Amygdala (tissue), 56 donors: ENCODE measurements at regions not wholly inside any gene's neighbourhood (a gene's known extent, or its start where the extent isn't known, plus 50 kb on each side); places are given as distances from the start of the nearest gene placed in this dataset.
"Not testable (repeated sequence)": the region's sequence is repeated elsewhere in the genome, so short reads cannot be mapped to it uniquely, and the experiment has no call there.

Experiments
- DNase-seq, 56 donors: peaks; one replicate each; lab custom pipeline; 2025; lab: John Stamatoyannopoulos, UW

DNA sequence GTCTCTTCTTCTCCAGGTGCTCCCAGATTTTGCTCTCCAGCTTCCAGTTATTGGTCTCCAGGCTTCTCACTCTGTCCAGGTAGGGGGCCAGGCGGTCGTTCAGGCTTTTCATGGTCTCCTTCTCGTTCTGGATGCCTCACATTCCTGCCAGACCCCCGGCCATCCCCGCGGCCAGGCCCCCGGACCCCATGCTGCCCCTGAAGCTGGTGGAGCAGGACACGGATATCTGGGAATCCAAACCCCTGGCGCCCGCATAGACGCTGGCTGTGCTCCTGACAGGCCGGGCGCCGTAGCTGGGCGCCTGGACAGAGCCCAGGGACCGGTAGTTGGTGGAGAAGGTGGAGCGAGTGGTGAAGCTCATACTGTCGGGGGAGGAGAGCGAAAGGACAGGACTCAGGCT lies 534.4 kb upstream of the TLE4 start:
- DNase-seq, result no peak

DNA sequence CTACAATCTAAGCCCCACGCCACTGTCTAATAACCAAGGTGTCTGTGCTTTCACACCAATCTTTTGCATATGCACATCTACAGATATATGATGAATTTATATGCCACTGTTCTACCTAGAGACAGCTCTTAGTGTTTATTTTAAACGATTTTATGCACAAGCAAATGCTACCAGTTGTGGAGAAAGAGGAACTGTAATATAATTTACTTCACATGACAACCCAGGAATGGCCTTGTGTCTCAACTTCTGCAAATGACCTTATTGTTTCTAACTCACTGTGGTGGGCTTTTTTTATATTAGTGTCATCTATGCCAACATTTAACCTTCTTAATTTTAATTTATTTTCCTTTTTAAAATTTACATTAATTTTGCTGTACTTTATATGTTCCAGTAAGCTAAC lies 531.1 kb upstream of the TLE4 start:
- DNase-seq, result no peak

DNA sequence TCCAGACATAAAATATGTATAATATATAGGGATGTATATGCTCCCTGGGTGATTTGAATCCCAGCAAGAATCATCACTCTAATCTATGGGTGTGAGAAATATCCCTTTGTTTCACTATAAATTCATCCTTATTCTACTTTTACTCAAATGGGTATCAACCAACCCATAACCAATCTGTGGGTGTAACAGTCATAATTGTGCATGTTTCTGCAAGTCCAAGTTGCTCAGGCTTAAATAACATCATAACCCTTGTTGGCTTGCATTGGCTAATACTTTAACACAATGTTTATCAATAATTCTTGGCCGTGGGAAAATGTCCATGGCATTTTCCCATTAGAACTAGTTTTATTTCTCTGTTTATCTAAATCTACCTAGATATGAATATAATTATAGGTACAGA lies 530.5 kb upstream of the TLE4 start:
- DNase-seq, result no peak

DNA sequence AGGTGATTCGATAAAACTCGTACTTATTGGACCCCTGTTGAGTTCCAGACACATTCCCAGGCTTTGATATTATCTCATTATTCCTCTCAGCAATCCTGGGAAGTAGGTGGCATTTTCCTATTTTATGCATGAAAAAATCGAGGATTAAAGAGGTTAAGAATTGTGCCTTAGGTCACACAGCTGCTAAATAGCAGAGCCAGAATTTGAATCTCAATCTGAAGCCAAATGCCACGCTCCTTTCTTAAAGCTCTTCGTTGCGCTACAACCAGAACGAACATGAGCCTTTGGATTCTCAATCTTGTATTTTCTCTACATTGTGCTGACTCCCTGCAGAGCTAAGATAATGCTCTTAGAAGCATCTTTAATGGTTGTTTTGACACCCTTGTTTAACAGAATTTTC lies 527.8 kb upstream of the TLE4 start:
- no peak for DNase-seq

DNA sequence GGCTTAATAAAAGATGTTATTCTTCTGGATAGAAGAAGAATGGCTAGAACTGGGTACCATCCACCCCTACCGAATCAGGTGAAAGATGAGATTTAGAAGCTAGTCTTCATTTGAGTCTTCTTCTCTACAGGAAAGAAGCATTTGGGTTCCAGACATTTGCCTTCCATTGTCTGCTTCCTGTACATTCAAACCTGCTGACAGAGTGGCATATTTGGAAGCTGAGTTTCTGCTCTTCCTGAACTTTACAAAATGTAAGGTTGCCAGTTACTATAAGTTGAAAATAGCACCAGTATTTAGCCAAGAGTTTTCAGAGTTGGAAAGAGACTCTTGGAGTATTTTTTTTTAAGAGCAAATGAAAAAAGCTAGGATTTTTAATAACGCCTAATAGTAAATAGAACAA lies 525.4 kb upstream of the TLE4 start:
- no peak for DNase-seq

DNA sequence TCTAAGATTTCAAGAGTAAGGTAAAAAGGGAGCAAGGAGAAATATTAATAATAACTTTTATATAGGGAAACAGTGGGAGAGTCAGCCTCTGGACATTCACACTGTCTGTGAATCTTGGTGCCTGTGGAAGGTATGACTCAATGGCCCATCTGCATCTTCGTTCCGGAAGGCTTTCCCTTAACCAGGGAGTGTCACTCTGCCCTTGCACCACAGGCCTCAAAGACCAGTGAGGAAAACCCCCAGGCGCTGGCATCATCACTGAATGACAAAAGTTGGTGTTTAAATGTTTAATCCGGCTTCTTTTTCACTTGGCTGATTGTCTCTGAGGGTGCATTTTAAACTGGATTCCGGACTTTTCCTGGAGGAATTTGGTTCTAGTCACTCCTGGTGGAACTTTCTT lies 522.4 kb upstream of the TLE4 start:
- no peak for DNase-seq

DNA sequence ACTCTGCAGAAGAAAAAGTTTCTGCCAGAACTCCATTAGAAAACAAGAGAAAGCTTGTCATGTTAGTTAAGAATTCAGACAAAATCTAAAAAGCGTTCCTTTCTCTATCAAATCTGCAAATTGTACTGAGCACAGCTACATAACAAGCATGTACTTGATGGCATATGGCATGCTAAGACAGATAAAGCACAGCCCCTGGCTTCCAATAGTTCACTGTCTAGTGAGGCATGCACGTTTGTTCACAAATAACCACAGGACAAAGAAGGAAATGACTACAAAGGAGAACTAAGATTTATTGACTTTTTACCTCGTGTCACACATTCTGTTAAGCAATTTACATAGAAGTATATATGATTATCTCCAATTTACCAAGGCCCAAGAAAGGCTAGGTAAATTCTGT lies 518.2 kb upstream of the TLE4 start:
- no peak for DNase-seq

DNA sequence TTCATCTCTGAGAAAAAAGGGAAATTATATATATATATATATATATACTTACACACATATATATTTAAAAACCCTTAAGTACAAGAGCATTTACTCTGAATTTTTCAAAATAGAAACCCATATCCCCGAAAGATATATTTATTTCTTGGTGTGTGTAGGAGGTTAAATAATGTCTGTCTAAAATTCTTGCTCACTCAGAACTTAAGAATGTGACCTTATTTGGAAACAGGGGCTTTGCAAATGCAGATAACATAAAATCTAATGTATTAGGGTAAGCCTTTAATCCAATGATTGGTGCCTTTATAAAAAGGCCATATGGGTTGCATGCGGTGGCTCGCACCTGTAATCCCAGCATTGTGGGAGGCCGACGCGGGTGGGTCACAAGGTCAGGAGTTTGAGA lies 517.3 kb upstream of the TLE4 start:
- DNase-seq, result no peak

DNA sequence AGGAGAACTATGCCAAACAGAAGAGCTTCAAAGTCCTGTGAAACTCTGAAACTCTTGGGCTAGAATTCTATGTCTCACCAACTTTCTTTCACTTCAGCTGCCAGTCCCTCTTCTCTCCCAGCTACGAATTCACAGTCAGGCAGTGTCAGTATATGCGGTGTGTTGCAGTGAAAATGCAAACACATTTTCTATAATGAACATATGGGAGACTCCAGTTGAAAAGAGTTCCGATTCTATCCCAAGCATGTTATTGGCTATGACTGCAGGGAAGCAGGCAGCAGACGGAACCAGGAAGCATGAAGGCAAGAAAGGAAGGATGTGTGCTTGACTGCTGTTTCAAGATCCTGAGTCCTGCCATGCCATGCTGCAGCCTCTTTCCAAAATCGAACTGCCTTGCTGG lies 515.7 kb upstream of the TLE4 start:
- no peak for DNase-seq

DNA sequence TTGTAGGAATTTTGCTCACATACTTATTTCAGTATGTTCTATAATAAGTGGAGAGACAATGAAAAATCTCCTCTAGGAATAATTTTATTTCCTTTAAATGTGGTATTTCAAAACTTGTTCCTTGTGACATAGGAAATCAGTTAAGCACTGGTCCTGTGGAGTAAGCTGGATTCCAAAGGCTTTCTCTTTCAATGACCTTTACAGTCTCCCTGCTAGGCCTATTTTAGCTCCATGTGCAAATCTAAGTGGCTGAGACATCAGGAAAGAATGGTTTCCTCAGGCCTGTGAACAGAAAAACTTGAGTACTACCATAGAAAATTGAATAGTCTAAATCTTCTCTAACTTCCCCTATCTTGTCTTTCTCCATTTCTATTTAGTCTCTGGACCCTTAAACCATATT lies 514.2 kb upstream of the TLE4 start:
- no peak for DNase-seq

DNA sequence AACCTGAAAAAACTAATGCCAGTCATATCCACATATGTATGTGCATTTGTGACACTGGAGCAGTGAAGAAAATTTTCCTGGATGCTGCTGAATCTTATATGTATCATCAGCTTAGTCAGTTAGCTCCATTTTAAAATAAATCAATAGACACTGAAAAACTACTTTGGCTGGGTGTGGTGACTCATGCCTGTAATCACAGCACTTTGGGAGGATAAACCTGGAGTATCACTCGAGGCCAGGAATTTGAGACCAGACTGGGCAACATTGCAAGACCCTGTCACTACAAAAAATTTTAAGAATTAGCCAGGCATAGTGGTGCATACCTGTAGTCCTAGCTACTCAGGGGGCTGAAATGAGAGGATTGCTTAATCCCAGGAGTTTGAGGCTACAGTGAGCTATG lies 511.0 kb upstream of the TLE4 start:
- DNase-seq, result no peak

DNA sequence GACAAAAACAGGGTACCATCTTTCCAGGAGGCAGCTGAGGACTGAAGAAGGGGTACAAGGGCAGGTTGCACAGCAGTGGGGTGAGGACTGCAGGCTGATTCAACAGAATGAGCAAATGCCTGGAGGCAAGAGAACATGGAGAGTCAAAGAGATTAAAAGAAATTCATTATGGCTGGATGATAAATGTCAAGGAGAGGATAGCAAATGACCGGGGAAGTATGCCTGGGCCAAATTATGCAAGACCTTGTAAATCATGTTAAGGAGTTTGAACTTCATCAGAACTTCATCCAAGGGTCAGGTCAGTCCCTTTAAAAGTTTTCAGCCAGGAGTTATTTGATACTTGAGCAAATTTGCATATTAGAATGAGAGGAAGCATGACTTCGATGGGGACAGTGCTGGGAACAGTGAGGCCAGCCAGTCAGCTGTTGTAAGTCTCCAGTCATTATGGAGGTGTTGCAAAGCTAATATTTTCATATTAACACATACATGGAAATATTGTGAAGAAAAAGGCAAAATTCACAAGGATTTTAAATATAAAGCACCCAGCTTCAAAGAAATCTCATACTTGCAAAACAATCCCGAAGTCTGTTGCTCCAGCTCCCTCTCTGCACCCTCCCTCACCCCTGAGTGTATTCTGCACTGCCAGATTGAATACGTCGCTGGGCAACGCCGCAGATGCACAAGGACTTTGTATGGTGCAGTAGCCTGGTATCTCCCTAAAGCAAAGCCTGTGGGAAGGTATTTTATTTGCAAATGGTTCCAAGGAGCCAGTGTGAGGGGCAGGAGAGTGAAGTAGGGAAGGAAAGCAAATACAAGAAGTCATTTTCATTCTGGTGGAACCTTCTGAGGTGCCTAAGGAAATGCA lies 509.8 kb upstream of the TLE4 start:
- no peak for DNase-seq

DNA sequence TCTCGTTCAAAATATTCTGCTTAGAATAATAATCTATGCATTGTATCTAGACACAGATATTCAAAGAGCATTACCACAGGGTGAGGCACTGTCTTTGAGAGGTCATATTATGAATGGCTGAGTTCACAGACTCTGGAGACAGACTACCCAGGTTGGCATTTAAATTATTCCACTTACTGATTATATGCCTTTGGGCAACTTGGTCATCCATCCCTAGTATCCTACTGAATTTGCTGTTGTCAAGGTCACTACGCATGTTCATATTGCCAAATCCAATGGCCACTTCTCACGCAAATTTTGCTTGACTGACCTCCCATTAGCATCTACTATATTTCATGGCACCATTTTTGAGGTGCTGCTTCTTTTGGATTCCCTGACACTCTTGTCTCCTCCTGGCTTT lies 498.6 kb upstream of the TLE4 start:
- no peak for DNase-seq

DNA sequence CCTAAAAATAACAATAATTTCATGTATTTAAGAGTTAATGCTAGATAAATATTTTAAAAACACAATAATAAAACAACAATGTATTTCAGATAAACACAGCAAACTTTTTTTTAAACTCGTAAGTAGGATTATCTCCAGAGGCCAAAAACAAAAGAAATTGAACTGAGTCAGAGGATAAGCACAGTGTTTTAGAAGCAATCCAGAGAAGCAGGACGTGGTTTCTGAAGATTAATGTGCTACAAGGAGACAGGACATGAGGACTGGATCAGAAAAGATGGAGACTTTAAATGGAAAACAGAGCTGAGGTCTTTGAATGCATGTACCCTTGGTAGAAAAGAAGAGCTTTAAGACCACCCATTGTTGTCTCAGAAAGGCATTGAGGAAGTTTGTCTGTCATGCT lies 491.2 kb upstream of the TLE4 start:
- DNase-seq, result no peak

DNA sequence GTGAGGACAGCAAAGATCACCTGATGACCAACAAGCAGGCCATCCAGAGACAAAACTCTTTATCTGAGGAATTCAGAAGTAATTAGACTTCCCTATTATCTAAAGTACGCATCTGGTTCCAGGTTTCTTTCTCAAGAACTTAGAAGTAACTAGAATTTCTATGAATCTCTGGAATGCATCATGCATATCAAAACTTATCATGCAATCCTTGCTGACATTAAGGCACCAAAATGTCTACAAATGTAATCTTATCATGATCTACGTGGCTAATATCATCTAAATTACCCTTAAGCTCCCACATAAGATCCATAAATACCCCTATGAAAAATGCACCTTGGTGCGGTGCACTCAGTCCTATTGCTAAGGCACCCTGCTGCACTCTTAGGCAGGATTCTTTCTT lies 488.1 kb upstream of the TLE4 start:
- no peak for DNase-seq

DNA sequence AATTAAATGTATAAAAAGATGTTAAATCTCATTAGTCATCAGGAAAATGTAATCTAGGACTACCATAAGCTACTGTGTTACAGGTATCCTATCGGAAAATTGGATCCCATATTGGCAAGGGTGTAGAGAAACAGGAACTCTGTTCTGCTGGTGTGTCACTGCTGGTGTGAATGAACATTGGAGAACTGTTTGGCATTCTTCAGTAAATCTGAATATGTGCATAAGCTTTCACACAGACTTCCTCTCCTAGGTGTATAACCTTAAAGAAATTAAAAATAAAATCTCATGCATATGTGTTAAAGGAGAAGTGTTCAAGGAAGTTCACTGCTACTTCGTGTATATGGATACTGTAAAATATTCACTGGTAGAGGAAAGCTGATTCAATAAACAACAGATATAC lies 484.6 kb upstream of the TLE4 start:
- no peak for DNase-seq

DNA sequence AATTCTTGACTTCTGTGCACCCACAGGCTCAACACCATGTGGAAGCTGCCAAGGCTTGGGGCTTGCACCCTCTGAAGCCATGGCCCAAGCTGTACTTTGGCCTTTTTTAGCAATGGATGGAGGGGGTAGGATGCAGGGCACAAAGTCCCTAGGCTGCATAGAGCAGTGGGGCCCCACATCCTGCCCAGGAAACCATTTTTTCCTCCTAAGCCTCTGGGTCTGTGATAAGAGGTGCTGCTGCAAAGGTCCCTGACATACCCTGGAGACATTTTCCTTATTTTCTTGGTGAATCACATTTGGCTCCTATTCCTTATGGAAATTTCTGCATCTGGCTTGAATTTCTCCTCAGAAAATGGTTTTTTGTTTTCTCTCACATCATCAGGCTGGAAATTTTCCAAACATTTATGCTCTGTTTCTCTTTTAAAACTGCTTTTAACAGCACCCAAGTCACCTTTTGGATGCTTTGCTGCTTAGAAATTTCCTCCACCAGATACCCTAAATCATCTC lies 482.7 kb upstream of the TLE4 start:
- no peak for DNase-seq

DNA sequence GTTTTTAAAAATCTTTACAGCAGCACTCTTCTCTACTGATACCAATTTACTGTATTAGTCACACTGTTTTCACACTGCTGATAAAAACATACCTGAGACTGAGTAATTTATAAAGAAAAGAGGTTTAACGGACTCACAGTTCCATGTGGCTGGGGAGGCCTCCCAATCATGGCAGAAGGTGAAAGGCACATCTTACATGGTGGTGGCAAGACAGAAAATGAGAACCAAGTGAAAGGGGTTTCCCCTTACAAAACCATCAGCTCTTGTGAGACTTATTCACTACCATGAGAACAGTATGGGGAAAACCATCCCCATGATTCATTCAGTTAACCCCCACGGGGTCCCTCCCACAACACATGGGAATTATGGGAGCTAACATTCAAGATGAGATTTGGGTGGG lies 481.9 kb upstream of the TLE4 start:
- not testable (repeated sequence) for DNase-seq

DNA sequence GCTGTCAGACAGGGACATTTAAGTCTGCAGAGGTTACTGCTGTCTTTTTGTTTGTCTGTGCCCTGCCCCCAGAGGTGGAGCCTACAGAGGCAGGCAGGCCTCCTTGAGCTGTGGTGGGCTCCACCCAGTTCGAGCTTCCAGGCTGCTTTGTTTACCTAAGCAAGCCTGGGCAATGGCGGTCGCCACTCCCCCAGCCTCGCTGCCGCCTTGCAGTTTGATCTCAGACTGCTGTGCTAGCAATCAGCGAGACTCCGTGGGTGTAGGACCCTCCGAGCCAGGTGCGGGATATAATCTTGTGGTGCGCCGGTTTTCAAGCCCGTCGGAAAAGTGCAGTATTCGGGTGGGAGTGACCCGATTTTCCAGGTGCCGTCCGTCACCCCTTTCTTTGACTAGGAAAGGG lies 468.5 kb upstream of the TLE4 start:
- not testable (repeated sequence) for DNase-seq

DNA sequence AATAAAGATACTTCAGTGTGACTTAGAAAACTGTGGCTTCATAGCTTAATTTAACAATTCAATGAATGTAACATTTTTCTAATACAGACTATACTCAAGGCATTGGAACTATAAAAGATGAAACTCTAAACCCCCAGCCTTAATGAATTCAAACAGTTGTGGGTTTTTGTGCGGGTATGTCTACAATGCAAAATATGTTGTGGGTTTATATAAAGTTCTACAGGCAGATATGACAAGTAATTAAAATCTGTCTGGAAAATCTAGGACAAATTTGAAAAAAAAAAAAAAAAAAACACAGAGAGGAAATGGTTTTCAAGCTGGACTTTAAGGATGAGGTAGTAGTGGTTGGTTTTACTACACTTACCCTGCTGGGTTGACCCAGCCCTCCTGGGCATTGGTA lies 467.5 kb upstream of the TLE4 start:
- no peak for DNase-seq

DNA sequence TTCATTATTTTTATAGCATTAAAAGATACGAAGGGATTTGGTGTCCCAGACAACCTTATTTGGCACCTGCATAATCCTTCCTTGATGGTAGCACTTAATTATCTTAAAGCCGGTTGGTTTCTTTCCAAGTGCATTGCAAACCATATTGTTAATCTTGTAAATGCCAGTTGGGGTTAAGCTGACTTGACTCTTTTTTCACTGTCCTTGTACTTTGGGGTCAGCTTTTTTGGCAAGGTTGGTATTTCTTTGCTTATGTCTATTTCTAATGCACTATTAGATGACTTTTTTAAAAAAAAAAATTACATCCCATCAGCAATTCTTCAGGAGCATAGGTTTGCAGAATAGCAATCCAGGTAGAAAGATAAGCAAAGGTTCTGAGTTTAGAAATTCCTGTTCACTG lies 466.8 kb upstream of the TLE4 start:
- no peak for DNase-seq

DNA sequence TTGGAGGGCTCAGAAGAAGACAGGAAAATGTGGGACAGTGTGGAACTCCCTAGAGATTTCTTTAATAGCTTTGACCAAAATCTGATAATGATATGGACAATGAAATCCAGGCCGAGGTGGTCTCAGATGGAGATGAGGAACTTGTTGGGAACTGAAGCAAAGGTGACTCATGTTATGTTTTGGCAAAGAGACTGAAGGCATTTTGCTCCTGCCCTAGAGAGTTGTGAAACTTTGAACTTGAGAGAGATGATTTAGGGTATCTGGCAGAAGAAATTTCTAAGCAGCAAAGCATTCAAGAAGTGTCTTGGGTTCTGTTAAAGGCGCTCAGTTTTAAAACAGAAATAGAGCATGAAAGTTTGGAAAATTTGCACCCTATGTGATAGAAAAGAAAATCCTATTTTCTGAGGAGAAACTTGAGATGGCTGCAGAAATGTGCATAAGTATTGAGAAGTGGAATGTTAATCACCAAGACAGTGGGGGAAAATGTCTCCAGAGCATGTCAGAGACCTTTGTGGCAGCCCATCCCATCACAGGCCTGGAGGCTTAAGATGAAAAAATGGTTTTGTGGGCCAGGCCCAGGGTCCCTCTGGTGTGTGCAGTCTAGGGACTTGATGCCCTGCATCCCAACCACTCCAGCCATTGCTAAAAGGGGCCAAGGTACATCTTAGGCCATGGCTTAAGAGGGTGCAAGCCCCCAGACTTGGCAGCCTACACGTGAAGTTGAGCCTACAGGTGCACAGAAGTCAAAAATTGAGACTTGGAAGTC lies 463.7 kb upstream of the TLE4 start:
- DNase-seq, result no peak
